Activated CD8-positive, alpha-beta memory T cell treated with anti-CD3 and anti-CD28 coated beads for 36 hours (primary cell): ENCODE measurements at regions not wholly inside any gene's neighbourhood (a gene's known extent, or its start where the extent isn't known, plus 50 kb on each side); places are given as distances from the start of the nearest gene placed in this dataset.
"Not testable (repeated sequence)": the region's sequence is repeated elsewhere in the genome, so short reads cannot be mapped to it uniquely, and the experiment has no call there.

ENCODE experiments used
- CTCF ChIA-PET: fragments of 350-600 bp; sonication (Branson Sonifier 250); formaldehyde crosslinking; loops from one replicate; lab custom pipeline; 2021; ENCODE audit warnings: antibody characterized with exemption; lab: Charles Lee
- POLR2A ChIA-PET: fragments of 350-600 bp; sonication (Branson Sonifier 250); formaldehyde crosslinking; loops from one replicate; lab custom pipeline; 2021; ENCODE audit warnings: antibody characterized with exemption; lab: Charles Lee

DNA sequence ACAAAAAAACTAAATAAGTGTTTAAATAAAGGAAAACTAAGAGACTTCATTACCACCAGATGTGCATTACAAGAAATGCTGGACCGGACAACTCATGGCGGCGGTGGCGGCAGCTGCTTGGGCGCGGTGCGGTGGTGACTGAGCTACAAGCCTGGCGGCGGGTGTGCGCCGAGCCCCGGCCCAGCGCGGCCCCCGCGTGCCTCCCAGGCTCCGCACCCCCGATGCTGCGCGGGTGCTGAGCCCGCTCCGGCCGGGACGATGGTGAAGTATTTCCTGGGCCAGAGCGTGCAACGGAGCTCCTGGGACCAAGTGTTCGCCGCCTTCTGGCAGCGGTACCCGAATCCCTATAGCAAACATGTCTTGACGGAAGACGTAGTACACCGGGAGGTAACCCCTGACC, 52.2 kb upstream of the RCOR3 start:
- POLR2A ChIA-PET = no interaction called here
- CTCF ChIA-PET = interaction anchor here (0.7 kb wide), 1 partner anchor 375 kb away, joined by 3 read pairs; no protein-coding TSS in a partner anchor

DNA sequence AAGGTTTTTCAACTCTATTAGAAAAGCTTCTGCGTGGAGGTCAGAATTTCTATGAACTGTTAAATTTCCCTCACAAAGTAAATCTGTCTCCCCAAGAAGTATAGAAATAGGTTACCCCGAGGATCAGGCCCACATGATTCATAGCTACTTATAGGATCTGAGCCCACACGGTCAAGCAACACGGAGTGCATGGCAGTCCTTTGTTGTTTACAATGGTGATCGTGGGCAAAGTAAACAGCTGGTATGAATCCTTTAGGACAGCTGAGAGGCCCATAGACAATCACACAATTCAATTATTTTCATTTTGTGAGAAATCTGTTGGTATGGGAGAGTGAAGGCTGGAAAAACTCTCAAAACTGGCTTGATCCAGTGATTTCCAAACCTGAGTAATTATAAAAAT, 58.9 kb upstream of the RCOR3 start:
- CTCF ChIA-PET = interaction anchor here (0.6 kb wide), 1 partner anchor 15 kb away, joined by 4 read pairs; no protein-coding TSS in a partner anchor
- POLR2A ChIA-PET = no interaction called here

DNA sequence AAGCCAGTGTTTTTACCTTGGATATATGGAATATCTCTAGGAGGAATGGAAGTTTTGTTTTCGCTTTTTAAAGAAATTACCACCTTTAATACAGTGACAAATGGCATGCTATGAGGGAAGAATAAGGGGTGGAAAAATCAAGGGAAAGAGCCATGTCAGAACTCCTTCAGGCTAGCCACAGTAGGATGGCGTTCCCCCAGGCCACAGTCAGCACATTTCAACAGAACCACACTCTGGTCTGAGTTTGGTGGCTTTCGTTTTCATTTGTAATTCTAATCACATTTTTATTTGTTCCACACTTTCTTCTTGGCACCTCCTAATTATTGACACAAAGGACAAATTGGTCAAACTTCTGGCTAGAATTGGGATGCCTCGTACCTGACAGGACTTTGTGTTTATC, 60.3 kb upstream of the RCOR3 start:
- ChIA-PET CTCF (no interaction called here), POLR2A (no interaction called here)

DNA sequence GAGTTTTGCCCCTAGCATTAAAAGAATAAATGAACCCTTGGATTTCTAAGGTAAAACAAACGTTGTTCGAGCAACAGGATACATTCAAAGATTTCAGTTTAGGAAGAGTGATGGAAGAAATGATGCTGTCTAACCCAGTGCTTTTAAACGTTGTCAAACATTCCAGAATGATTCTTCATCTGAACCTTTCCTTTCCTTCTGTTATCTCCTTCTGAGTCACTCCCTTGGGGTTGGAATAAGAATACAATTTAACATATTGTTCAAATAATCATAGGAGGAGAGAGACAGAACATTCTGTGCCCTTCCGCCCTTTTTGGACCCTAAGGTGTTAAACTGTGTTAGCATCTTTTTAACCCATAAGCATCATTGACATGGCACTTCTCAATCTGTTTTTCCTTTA, 61.1 kb upstream of the RCOR3 start:
- CTCF ChIA-PET = no interaction called here
- POLR2A ChIA-PET = no interaction called here

- POLR2A ChIA-PET = no interaction called here
These were observed 62.3 kb upstream of the RCOR3 start for GRCh38 chr1:211196880-211197279.

DNA sequence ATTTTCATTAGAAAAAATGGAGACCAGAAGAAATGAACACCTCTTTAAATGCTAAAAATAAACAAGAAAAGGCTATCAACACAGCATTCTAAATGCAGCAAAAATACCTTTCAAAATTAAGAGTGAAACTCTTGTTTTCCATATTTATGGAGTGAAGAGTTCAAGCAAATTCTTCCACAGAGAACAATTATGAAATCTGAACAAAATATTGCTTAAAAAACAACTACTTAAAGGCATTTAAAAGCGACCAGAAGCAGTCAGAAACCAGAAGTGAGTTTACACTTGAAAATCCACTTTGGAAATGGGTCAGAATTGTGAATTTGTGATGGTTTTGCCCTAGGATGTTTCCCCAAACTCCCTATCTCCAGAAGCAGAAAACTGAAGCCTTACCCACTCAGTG, 60.9 kb upstream of the KCNH1 start:
- POLR2A ChIA-PET = no interaction called here
- CTCF ChIA-PET = no interaction called here

More at GRCh38 chr1:211196880-211197279, 62.3 kb upstream of the RCOR3 start:
- CTCF ChIA-PET = no interaction called here

DNA sequence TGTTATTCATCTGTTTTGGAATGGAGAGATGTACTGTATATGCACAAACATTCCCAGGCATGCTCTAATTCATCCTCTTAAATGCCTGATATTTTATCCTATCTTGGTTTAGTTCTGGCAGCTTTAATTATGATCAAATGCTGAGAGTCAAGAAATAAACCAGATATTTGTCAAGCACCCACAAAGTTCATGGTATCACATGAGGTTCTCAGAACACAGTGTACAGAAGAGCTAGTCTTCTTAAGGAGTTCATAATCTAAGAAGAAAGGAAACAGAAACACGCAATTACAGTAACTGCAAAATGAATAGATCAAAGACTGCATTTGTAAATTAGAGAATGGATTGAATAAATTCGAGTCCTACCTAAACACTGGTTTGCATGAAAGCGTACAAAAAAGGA, 58.3 kb upstream of the KCNH1 start:
- ChIA-PET POLR2A (no interaction called here), CTCF (interaction anchor here (0.6 to 0.9 kb wide), 2 partner anchors 44 to 66 kb away, joined by 3 read pairs; no protein-coding TSS in a partner anchor)

DNA sequence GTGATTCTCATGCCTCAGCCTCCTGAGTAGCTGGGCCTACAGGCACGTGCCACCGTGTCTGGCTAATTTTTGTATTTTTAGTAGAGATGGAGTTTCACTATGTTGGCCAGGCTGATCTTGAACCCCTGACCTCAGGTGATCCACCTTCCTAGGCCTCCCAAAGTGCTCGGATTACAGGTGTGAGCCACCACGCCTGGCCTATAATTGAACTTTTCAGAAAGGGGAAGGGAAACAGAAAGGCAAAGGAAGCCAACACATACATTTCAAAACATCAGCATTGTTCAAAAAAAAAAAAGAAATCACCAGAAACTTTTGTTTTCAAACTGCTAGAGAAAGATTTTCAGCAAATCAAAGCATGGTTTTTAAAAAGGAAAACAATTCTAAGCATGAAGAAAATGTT, 54.8 kb upstream of the KCNH1 start:
- CTCF ChIA-PET, POLR2A ChIA-PET: not testable (repeated sequence)

- CTCF ChIA-PET = no interaction called here
- POLR2A ChIA-PET = no interaction called here
These were observed 49.9 kb upstream of the KCNH1 start for GRCh38 chr1:211183747-211184313.
